OCI-LY1 (cell line): ENCODE measurements at regions not wholly inside any gene's neighbourhood (a gene's known extent, or its start where the extent isn't known, plus 50 kb on each side); places are given as distances from the start of the nearest gene placed in this dataset.

Experiments used
- H2AFZ ChIP-seq: fragments of 200-600 bp; sonication (generic), shearing (Covaris generic); 2 replicates; pipeline ENCODE4 v1.6.0; 2014; ENCODE audit warnings: antibody characterized with exemption, mild to moderate bottlenecking, low read length
- H3F3A ChIP-seq: fragments of 200-600 bp; sonication (generic), shearing (Covaris generic); 2 replicates; pipeline ENCODE4 v1.6.0; 2014; ENCODE audit warnings: mild to moderate bottlenecking, antibody characterized with exemption, low read length, moderate library complexity; ENCODE audit not compliant: insufficient read depth
- H3K27ac ChIP-seq: fragments of 200-600 bp; sonication (generic); 2 replicates; pipeline ENCODE4 v1.5.1; 2014; ENCODE audit warnings: low read length, mixed run types, mild to moderate bottlenecking, low read depth; ENCODE audit not compliant: poor library complexity, severe bottlenecking
- H3K27me3 ChIP-seq: fragments of 200-600 bp; sonication (generic); 2 replicates; pipeline ENCODE4 v1.6.0; 2014; ENCODE audit warnings: antibody characterized with exemption, mild to moderate bottlenecking, low read length, moderate library complexity; ENCODE audit not compliant: insufficient read depth
- H3K36me3 ChIP-seq: fragments of 200-600 bp; sonication (generic); 2 replicates; pipeline ENCODE4 v1.6.1; 2014; ENCODE audit warnings: mild to moderate bottlenecking, antibody characterized with exemption, low read length, moderate library complexity, mixed read lengths; ENCODE audit not compliant: insufficient read depth
- H3K4me1 ChIP-seq: fragments of 200-600 bp; sonication (generic); 2 replicates; pipeline ENCODE4 v1.5.1; 2014; ENCODE audit warnings: mild to moderate bottlenecking, low read length, moderate library complexity; ENCODE audit not compliant: insufficient read depth, severe bottlenecking
- H3K4me2 ChIP-seq: fragments of 200-600 bp; sonication (generic), shearing (Covaris generic); 2 replicates; pipeline ENCODE4 v1.6.1; 2014; ENCODE audit warnings: low read length
- H3K4me3 ChIP-seq: fragments of 200-600 bp; sonication (generic); 2 replicates; pipeline ENCODE4 v1.5.1; 2014; ENCODE audit warnings: low read length, low read depth, mild to moderate bottlenecking, mixed read lengths; ENCODE audit not compliant: poor library complexity, severe bottlenecking
- H3K79me2 ChIP-seq: fragments of 200-600 bp; shearing (Covaris generic); 2 replicates; pipeline ENCODE4 v1.6.1; 2016; ENCODE audit warnings: mixed run types, low read length, mixed read lengths; ENCODE audit not compliant: insufficient read depth
- H3K9ac ChIP-seq: fragments of 200-600 bp; sonication (generic), shearing (Covaris generic); 2 replicates; pipeline ENCODE4 v1.6.1; 2014; ENCODE audit warnings: mild to moderate bottlenecking, low read length, mixed read lengths
- H3K9me2 ChIP-seq: fragments of 200-600 bp; sonication (generic), shearing (Covaris generic); 2 replicates; pipeline ENCODE4 v1.6.1; 2014; ENCODE audit warnings: low read depth, mild to moderate bottlenecking, low read length, mixed read lengths
- H3K9me3 ChIP-seq: fragments of 200-600 bp; shearing (Covaris generic); 2 replicates; pipeline ENCODE4 v1.6.1; 2014; ENCODE audit warnings: low read length, mixed read lengths
- H4K20me1 ChIP-seq: fragments of 200-600 bp; sonication (generic), shearing (Covaris generic); 2 replicates; pipeline ENCODE4 v1.6.0; 2016; ENCODE audit warnings: mild to moderate bottlenecking, low read length; ENCODE audit not compliant: insufficient read depth
- EZH2 ChIP-seq: fragments of 200-600 bp; sonication (generic), shearing (Covaris generic); IDR thresholded peaks from 2 replicates; pipeline ENCODE4 v1.8.0; 2017; ENCODE audit warnings: borderline replicate concordance, mixed run types, mild to moderate bottlenecking, antibody characterized with exemption, low read length, moderate library complexity, mixed read lengths
- TF ChIP-seq, protein P1 (sequence below): fragments of 200-600 bp; sonication (generic), shearing (Covaris generic); IDR thresholded peaks from 2 replicates; pipeline ENCODE4 v1.5.1; 2017; ENCODE audit warnings: mild to moderate bottlenecking, antibody characterized with exemption, low read length, moderate library complexity, mixed read lengths

DNA sequence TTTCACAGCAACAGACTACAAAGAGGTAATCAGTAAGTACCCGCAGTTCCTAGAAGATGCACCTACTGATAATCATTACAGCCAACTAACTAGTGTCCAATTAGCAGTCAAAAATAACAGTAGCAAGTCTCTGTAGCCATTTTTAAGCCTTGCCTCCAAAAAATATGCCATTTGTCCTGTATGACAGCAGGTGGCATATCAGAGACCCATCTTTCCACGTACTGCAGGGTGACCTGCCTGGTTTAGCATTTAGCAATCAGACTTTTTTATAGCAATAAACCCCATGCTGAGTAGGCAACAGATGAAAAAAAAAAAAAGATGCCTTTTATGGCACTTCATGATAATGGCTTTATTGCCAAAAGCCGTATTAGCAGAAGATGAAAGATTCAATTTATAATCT lies 155.3 kb upstream of the LSM14A start:
- Histone ChIP-seq H3K9me2 (no peaks in the 10 kb centered on the region), H3K9ac (no peak overlapping the region), H3K4me1 (no peaks in the 10 kb centered on the region), H4K20me1 (no peaks in the 10 kb centered on the region), H3K36me3 (no peaks in the 10 kb centered on the region), H3K27ac (no peak overlapping the region), H2AFZ (no peak overlapping the region), H3F3A (no peaks in the 10 kb centered on the region), H3K4me3 (no peak overlapping the region), H3K4me2 (no peak overlapping the region), H3K27me3 (no peaks in the 10 kb centered on the region), H3K9me3 (no peaks in the 10 kb centered on the region), H3K79me2 (no peaks in the 10 kb centered on the region)
- TF ChIP-seq EZH2, result no peak
- TF ChIP-seq, protein P1, sequence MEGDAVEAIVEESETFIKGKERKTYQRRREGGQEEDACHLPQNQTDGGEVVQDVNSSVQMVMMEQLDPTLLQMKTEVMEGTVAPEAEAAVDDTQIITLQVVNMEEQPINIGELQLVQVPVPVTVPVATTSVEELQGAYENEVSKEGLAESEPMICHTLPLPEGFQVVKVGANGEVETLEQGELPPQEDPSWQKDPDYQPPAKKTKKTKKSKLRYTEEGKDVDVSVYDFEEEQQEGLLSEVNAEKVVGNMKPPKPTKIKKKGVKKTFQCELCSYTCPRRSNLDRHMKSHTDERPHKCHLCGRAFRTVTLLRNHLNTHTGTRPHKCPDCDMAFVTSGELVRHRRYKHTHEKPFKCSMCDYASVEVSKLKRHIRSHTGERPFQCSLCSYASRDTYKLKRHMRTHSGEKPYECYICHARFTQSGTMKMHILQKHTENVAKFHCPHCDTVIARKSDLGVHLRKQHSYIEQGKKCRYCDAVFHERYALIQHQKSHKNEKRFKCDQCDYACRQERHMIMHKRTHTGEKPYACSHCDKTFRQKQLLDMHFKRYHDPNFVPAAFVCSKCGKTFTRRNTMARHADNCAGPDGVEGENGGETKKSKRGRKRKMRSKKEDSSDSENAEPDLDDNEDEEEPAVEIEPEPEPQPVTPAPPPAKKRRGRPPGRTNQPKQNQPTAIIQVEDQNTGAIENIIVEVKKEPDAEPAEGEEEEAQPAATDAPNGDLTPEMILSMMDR, result no peak

DNA sequence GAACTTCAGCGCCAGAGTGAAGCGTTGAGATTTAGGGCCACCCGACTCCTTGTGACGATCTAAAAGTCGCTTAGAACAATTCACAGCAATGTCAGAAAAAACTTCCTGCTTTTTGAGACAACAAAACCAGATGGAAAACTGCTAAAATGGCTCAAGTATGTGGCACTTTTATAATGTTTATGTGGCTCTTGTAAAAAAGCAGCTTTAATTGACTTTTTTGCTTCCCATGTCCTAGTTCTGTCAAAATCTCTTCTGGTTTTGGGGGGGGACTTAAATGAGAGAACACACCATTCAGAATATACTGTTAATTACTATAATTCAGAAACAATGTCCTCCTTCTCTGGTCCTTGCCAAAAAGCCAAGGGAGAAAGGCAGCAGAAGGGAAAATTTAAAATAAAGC lies 154.7 kb upstream of the LSM14A start:
- Histone ChIP-seq H3K4me3 (no peak overlapping the region), H3K27ac (no peak overlapping the region), H3K9me2 (no peaks in the 10 kb centered on the region), H3K27me3 (no peaks in the 10 kb centered on the region), H2AFZ (no peak overlapping the region), H3K4me1 (no peaks in the 10 kb centered on the region), H3K36me3 (no peaks in the 10 kb centered on the region), H3K9me3 (no peaks in the 10 kb centered on the region), H3K4me2 (no peak overlapping the region), H3K9ac (no peak overlapping the region), H4K20me1 (no peaks in the 10 kb centered on the region), H3F3A (no peaks in the 10 kb centered on the region), H3K79me2 (no peaks in the 10 kb centered on the region)
- TF ChIP-seq, protein P1, result no peak
- no peak for TF ChIP-seq EZH2

DNA sequence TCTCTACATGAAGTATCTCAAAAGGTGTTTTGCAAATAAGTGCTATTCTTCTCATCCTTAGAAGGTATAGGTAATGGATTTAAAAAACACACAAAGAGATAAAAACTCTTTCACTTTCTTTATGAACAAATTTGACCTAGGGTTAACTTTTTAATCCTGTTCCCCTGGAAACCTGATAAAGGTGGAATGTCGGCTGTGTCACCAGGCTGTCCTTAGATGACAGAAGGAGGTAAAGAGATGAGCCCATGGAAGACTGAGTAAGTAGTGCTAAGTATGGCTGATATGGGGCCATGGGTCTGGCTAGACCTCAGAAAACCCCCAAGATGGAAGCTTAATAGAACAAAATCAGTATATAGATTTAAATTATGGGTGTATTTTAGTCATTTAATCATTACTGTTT lies 153.8 kb upstream of the LSM14A start:
- no peaks in the 10 kb centered on the region for H3K9me2 ChIP-seq
- H2AFZ ChIP-seq, result no peak overlapping the region
- no peak for TF ChIP-seq EZH2
- TF ChIP-seq, protein P1, result no peak

More for the DNA sequence above, 153.8 kb upstream of the LSM14A start:
- no peaks in the 10 kb centered on the region for H4K20me1 ChIP-seq
- H3F3A ChIP-seq, result no peaks in the 10 kb centered on the region
- H3K9ac ChIP-seq, result no peak overlapping the region
- no peaks in the 10 kb centered on the region for H3K79me2 ChIP-seq
- no peaks in the 10 kb centered on the region for H3K27me3 ChIP-seq
- H3K4me2 ChIP-seq, result no peak overlapping the region
- H3K4me3 ChIP-seq, result no peak overlapping the region
- no peak overlapping the region for H3K27ac ChIP-seq
- no peaks in the 10 kb centered on the region for H3K9me3 ChIP-seq
- no peaks in the 10 kb centered on the region for H3K4me1 ChIP-seq
- no peaks in the 10 kb centered on the region for H3K36me3 ChIP-seq
